ENCODE measurements at regions not wholly inside any gene's neighbourhood (a gene's known extent, or its start where the extent isn't known, plus 50 kb on each side); places are given as distances from the start of the nearest gene placed in this dataset.

DNA sequence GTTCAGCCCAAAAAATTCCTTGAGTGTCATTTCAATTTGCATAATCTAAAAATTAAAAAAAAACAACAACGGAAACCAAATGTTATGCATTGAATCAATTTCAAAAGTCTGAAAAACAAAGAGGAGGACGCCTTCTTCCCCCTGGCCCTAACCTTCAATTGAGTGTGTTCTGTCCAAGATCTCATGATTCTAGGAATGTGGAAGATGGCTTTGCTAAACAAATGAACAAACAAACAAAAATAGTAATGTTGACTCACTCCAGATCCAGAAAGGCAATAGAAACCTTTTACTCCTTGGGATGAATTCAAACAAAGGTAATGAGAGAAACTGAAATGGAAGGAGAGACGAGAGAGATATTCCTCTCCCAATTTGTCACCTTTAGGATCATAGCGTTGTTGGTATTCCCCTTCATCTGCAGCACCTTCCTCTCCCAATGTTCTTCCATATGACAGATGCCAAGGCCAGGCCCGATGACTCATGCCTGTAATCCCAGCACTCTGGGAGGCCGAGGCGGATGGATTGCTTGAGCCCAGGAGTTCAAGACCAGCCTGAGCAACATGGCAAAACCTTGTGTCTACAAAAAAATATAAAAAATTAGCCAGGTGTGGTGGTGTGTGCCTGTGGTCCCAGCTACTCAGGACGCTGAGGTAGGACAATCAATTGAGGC lies 109.2 kb upstream of the ADGRF1 start (continued):
- TF ChIP-seq L3MBTL2 (IDR thresholded peaks at IDR 0.05) (no peak), ZNF408 (CRISPR knock-in tag; IDR thresholded peaks at IDR 0.05; ENCODE audit: low read depth) (no peak), NFE2L1 (tag; IDR thresholded peaks at IDR 0.05; ENCODE audit: borderline replicate concordance, low read depth) (no peak), HDAC1 (IDR thresholded peaks at IDR 0.05) (no peak), SREBF2 (CRISPR knock-in tag; IDR thresholded peaks at IDR 0.05) (no peak), TRIM24 (IDR thresholded peaks at IDR 0.05) (no peak)
- TF ChIP-seq, protein P1, sequence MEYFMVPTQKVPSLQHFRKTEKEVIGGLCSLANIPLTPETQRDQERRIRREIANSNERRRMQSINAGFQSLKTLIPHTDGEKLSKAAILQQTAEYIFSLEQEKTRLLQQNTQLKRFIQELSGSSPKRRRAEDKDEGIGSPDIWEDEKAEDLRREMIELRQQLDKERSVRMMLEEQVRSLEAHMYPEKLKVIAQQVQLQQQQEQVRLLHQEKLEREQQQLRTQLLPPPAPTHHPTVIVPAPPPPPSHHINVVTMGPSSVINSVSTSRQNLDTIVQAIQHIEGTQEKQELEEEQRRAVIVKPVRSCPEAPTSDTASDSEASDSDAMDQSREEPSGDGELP (CRISPR knock-in tag; IDR thresholded peaks at IDR 0.05; ENCODE audit: borderline replicate concordance) = no peak
- TF ChIP-seq, protein P2, sequence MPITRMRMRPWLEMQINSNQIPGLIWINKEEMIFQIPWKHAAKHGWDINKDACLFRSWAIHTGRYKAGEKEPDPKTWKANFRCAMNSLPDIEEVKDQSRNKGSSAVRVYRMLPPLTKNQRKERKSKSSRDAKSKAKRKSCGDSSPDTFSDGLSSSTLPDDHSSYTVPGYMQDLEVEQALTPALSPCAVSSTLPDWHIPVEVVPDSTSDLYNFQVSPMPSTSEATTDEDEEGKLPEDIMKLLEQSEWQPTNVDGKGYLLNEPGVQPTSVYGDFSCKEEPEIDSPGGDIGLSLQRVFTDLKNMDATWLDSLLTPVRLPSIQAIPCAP (CRISPR knock-in tag; IDR thresholded peaks at IDR 0.05; ENCODE audit: borderline replicate concordance) = no peak
- TF ChIP-seq, protein P3, sequence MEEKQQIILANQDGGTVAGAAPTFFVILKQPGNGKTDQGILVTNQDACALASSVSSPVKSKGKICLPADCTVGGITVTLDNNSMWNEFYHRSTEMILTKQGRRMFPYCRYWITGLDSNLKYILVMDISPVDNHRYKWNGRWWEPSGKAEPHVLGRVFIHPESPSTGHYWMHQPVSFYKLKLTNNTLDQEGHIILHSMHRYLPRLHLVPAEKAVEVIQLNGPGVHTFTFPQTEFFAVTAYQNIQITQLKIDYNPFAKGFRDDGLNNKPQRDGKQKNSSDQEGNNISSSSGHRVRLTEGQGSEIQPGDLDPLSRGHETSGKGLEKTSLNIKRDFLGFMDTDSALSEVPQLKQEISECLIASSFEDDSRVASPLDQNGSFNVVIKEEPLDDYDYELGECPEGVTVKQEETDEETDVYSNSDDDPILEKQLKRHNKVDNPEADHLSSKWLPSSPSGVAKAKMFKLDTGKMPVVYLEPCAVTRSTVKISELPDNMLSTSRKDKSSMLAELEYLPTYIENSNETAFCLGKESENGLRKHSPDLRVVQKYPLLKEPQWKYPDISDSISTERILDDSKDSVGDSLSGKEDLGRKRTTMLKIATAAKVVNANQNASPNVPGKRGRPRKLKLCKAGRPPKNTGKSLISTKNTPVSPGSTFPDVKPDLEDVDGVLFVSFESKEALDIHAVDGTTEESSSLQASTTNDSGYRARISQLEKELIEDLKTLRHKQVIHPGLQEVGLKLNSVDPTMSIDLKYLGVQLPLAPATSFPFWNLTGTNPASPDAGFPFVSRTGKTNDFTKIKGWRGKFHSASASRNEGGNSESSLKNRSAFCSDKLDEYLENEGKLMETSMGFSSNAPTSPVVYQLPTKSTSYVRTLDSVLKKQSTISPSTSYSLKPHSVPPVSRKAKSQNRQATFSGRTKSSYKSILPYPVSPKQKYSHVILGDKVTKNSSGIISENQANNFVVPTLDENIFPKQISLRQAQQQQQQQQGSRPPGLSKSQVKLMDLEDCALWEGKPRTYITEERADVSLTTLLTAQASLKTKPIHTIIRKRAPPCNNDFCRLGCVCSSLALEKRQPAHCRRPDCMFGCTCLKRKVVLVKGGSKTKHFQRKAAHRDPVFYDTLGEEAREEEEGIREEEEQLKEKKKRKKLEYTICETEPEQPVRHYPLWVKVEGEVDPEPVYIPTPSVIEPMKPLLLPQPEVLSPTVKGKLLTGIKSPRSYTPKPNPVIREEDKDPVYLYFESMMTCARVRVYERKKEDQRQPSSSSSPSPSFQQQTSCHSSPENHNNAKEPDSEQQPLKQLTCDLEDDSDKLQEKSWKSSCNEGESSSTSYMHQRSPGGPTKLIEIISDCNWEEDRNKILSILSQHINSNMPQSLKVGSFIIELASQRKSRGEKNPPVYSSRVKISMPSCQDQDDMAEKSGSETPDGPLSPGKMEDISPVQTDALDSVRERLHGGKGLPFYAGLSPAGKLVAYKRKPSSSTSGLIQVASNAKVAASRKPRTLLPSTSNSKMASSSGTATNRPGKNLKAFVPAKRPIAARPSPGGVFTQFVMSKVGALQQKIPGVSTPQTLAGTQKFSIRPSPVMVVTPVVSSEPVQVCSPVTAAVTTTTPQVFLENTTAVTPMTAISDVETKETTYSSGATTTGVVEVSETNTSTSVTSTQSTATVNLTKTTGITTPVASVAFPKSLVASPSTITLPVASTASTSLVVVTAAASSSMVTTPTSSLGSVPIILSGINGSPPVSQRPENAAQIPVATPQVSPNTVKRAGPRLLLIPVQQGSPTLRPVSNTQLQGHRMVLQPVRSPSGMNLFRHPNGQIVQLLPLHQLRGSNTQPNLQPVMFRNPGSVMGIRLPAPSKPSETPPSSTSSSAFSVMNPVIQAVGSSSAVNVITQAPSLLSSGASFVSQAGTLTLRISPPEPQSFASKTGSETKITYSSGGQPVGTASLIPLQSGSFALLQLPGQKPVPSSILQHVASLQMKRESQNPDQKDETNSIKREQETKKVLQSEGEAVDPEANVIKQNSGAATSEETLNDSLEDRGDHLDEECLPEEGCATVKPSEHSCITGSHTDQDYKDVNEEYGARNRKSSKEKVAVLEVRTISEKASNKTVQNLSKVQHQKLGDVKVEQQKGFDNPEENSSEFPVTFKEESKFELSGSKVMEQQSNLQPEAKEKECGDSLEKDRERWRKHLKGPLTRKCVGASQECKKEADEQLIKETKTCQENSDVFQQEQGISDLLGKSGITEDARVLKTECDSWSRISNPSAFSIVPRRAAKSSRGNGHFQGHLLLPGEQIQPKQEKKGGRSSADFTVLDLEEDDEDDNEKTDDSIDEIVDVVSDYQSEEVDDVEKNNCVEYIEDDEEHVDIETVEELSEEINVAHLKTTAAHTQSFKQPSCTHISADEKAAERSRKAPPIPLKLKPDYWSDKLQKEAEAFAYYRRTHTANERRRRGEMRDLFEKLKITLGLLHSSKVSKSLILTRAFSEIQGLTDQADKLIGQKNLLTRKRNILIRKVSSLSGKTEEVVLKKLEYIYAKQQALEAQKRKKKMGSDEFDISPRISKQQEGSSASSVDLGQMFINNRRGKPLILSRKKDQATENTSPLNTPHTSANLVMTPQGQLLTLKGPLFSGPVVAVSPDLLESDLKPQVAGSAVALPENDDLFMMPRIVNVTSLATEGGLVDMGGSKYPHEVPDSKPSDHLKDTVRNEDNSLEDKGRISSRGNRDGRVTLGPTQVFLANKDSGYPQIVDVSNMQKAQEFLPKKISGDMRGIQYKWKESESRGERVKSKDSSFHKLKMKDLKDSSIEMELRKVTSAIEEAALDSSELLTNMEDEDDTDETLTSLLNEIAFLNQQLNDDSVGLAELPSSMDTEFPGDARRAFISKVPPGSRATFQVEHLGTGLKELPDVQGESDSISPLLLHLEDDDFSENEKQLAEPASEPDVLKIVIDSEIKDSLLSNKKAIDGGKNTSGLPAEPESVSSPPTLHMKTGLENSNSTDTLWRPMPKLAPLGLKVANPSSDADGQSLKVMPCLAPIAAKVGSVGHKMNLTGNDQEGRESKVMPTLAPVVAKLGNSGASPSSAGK (IDR thresholded peaks at IDR 0.05) = no peak
